ENCODE measurements at regions not wholly inside any gene's neighbourhood (a gene's known extent, or its start where the extent isn't known, plus 50 kb on each side); places are given as distances from the start of the nearest gene placed in this dataset.

GRCh38 chr6:43914272-43915147 lies 144.5 kb downstream of the VEGFA start:
- Histone ChIP-seq H2AFZ (ENCODE audit: low read depth, low read length, poor library complexity, severe bottlenecking) (no peak overlapping the region), H3K4me2 (ENCODE audit: low read length) (no peak overlapping the region), H3K4me1 (ENCODE audit: control insufficient read depth in 1 of 2, insufficient read depth in 2 of 2, low read length in 2 of 2) (no peaks in the 10 kb centered on the region), H3K27me3 (ENCODE audit: insufficient read depth, low read length) (no peaks in the 10 kb centered on the region), H3K9me2 (ENCODE audit: insufficient read depth) (no peaks in the 10 kb centered on the region), H3K79me2 (ENCODE audit: insufficient read depth, low read length) (no peaks in the 10 kb centered on the region), H3K36me3 (ENCODE audit: control insufficient read depth in 1 of 2, insufficient read depth in 2 of 2, low read length in 2 of 2) (no peaks in the 10 kb centered on the region), H3K27ac (ENCODE audit: low read depth, low read length) (no peak overlapping the region), H3K4me3 (replicated peaks in 1 of 2; ENCODE audit: low read depth in 1 of 2, low read length in 2 of 2) (no peak overlapping the region), H4K20me1 (ENCODE audit: insufficient read depth) (no peaks in the 10 kb centered on the region), H3K9ac (ENCODE audit: low read length) (no peak overlapping the region), H3K9me3 (ENCODE audit: control insufficient read depth in 1 of 2, insufficient read depth in 1 of 2, low read depth in 1 of 2, low read length in 2 of 2) (no peaks in the 10 kb centered on the region)
- ChIA-PET CTCF (interaction anchor here (1.0 kb wide), 1 partner anchor 165 kb away, joined by 3 read pairs; no protein-coding TSS in a partner anchor), POLR2A (interaction anchor here (1.2 kb wide), 1 partner anchor 19 kb away, joined by 3 read pairs; no protein-coding TSS in a partner anchor), RAD21 (ENCODE audit: low non-redundant PET in 1 of 2, low total read pairs in 2 of 2, uncharacterized antibody in 2 of 2, unreplicated experiment in 2 of 2) (no interaction called here)
- BruUV-seq (replicated peaks) = no TSS peak
- DNase-seq (ENCODE audit: low read depth, low spot score) (no peak), ATAC-seq (no peak)
- TF ChIP-seq EZH2 (IDR thresholded peaks at IDR 0.05) = no peak
- TF ChIP-seq YY1 (IDR thresholded peaks at IDR 0.05; ENCODE audit: extremely low read depth, insufficient replicate concordance, low read depth, low read length) = no peak
- TF ChIP-seq EZH2phosphoT487 (IDR thresholded peaks at IDR 0.05; ENCODE audit: borderline replicate concordance) = no peak
- no peak for TF ChIP-seq ZBTB33 (IDR thresholded peaks at IDR 0.05; ENCODE audit: extremely low read depth, insufficient replicate concordance, low read length)
- TF ChIP-seq SP1 (IDR thresholded peaks at IDR 0.05; ENCODE audit: low read depth) = no peak
- TF ChIP-seq ELF1 (IDR thresholded peaks at IDR 0.05; ENCODE audit: borderline replicate concordance, low read depth) = no peak
- no peak for TF ChIP-seq POLR2AphosphoS5 (IDR thresholded peaks at IDR 0.05; ENCODE audit: low read depth, low read length)
- TF ChIP-seq, protein P1, sequence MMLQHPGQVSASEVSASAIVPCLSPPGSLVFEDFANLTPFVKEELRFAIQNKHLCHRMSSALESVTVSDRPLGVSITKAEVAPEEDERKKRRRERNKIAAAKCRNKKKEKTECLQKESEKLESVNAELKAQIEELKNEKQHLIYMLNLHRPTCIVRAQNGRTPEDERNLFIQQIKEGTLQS (IDR thresholded peaks at IDR 0.05) = no peak
- TF ChIP-seq ZFX (IDR thresholded peaks at IDR 0.05) = no peak
- intact Hi-C loops (cut with micrococcal nuclease) = no loop called here

All from HCT116 (cell line).